RWPE1 (cell line): ENCODE measurements at regions not wholly inside any gene's neighbourhood (a gene's known extent, or its start where the extent isn't known, plus 50 kb on each side); places are given as distances from the start of the nearest gene placed in this dataset.

Source experiments
- CTCF ChIA-PET: fragments of 350-600 bp; sonication (Branson Sonifier 250); formaldehyde crosslinking; extraction: SDS; loops from one replicate; lab custom pipeline; 2021; lab: Yijun Ruan, JAX
- POLR2A ChIA-PET: fragments of 400-600 bp; formaldehyde crosslinking; extraction: SDS; loops from one replicate; lab custom pipeline; 2020; ENCODE audit warnings: antibody characterized with exemption; ENCODE audit not compliant: low non-redundant PET; lab: Yijun Ruan, JAX
- DNase-seq: peaks from one replicate; pipeline ENCODE4 v3.0.0; 2012; ENCODE audit warnings: low spot score
- H3K27ac ChIP-seq: fragments of 450-650 bp; 2 replicates; pipeline ENCODE4 v1.5.1; 2017
- TF ChIP-seq, protein P1 (sequence below): fragments of 450-650 bp; conservative IDR thresholded peaks from 2 replicates; pipeline ENCODE4 v1.5.1; 2017; ENCODE audit warnings: low read depth, mild to moderate bottlenecking

GRCh38 chr16:25637236-25637635, 54.5 kb upstream of the HS3ST4 start:
- TF ChIP-seq, protein P1, sequence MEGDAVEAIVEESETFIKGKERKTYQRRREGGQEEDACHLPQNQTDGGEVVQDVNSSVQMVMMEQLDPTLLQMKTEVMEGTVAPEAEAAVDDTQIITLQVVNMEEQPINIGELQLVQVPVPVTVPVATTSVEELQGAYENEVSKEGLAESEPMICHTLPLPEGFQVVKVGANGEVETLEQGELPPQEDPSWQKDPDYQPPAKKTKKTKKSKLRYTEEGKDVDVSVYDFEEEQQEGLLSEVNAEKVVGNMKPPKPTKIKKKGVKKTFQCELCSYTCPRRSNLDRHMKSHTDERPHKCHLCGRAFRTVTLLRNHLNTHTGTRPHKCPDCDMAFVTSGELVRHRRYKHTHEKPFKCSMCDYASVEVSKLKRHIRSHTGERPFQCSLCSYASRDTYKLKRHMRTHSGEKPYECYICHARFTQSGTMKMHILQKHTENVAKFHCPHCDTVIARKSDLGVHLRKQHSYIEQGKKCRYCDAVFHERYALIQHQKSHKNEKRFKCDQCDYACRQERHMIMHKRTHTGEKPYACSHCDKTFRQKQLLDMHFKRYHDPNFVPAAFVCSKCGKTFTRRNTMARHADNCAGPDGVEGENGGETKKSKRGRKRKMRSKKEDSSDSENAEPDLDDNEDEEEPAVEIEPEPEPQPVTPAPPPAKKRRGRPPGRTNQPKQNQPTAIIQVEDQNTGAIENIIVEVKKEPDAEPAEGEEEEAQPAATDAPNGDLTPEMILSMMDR = no peak
- ChIA-PET CTCF (no interaction called here), POLR2A (no interaction called here)
- DNase-seq = no peak
- H3K27ac ChIP-seq = no peak overlapping the region

DNA sequence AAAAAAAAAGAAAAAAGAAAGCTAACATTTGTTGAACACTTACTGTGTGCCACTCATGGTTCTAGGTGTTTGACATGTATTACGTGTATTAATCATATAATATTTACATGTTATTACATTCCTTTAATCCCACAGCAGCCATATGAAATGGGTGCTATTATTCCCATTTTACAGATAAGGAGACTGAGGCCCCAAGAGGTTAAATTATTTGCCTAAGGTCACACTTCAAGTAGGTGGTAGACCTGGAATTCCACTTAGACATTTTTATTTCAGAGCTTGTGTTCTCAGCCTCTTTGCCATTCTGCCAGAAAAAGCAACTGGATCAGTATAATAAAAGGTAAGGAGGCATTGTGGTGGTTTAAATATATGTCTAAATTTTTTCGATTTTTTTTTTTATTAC, 55.1 kb upstream of the HS3ST4 start:
- H3K27ac ChIP-seq = no peak overlapping the region
- ChIA-PET CTCF (no interaction called here), POLR2A (no interaction called here)
- DNase-seq = no peak
- TF ChIP-seq, protein P1 = no peak

DNA sequence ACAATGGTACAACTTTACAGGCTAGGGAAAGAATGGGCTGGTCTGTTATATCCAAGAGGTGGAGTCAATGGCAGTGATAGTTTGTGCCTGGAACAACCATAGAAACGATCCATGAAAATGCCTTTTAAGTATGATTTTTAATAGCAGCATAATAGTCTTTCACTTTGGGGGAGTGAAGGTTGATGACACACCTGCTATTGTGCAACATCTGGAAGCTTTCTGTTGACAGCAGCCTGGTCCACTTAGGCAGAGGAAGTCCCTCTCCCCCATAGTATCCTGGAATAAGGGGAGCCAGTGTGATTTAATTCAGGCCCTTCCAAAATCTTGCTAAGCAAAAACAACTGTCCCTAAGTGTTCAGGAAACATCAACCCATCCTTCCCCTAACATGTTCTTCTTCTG, 56.3 kb upstream of the HS3ST4 start:
- ChIA-PET CTCF (no interaction called here), POLR2A (no interaction called here)
- TF ChIP-seq, protein P1 = no peak
- no peak overlapping the region for H3K27ac ChIP-seq
- no peak for DNase-seq

DNA sequence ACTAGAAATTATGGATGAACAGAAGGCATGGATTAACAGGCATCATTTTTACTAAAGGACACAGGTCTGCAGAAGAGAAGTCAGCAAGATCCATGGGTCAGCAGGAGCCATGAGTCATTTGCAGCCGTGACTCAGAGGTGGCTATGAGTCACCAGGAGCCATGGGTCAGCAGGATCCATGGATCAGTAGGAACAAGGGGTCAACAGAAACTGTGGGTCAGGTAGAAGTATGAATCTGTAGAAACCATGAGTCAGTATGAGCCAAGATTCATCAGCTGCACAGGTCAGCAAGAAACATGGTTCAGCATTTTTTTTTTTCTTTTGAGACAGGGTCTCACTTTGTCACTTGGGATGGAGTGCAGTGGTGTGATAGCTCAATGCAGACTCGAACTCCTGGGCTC, 58.2 kb upstream of the HS3ST4 start:
- no peak overlapping the region for H3K27ac ChIP-seq
- ChIA-PET POLR2A (interaction anchor here (0.7 kb wide), 1 partner anchor 54 kb away, joined by 3 read pairs; no protein-coding TSS in a partner anchor), CTCF (no interaction called here)
- TF ChIP-seq, protein P1 = no peak
- DNase-seq = peak; percentile 6

DNA sequence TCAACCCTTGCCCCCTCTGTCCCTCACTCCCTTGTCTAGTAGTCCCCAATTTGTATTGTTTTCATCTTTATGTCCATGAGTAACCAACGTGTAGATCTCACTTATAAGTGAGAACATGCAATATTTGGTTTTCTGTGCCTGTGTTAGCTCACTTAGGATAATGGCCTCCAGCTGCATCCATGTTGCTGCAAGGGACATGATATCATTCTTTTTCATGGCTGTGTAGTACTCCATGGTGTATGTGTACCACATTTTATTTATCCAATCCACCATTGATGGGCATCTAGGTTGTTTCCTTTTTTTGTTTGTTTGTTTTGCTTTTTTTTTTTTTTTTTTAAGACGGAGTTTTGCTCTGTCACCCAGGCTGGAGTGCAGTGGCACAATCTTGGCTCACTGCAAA, 63.0 kb upstream of the HS3ST4 start:
- CTCF ChIA-PET = no interaction called here
- no peak overlapping the region for H3K27ac ChIP-seq
- TF ChIP-seq, protein P1 = no peak
- POLR2A ChIA-PET = no interaction called here
- DNase-seq = no peak

DNA sequence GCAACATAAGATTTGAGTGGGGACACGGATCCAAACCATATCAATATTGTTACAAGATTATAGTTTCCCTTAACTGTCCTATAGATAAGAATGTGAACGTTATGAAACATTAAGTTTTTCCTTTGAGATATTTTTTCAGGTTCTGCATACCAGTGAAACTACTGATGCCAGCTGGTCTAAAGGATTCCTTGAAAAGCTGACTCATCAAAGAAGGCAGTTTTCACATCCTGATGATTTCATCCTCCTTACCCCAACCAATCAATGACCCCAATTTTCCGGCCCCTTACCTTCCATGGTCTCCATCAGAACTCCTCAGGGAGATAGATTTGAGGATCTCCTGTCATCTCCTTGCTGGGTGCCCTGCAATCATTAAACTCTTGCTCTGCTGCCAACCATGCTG, 64.1 kb upstream of the HS3ST4 start:
- TF ChIP-seq, protein P1 = no peak
- POLR2A ChIA-PET = no interaction called here
- CTCF ChIA-PET = no interaction called here

GRCh38 chr16:25626172-25626571, 65.6 kb upstream of the HS3ST4 start:
- no peak overlapping the region for H3K27ac ChIP-seq
- peak; percentile 34 for DNase-seq
- CTCF ChIA-PET = no interaction called here
- TF ChIP-seq, protein P1 = no peak
- POLR2A ChIA-PET = no interaction called here

More for the DNA sequence above, 64.1 kb upstream of the HS3ST4 start:
- no peak for DNase-seq
- H3K27ac ChIP-seq = no peak overlapping the region
